Stomach (tissue), 4 donors: ENCODE measurements at regions not wholly inside any gene's neighbourhood (a gene's known extent, or its start where the extent isn't known, plus 50 kb on each side); places are given as distances from the start of the nearest gene placed in this dataset.

Source experiments
- CTCF ChIP-seq, 7 experiments: fragments of 450-650 bp in 4 of 7; fragments of 200-600 bp in 3 of 7; sonication (generic) in 3 of 7; IDR thresholded peaks; one replicate each; pipeline ENCODE4 v1.5.1; 2016 to 2019; ENCODE audit warnings: antibody characterized with exemption in 7 of 7, control low read depth in 2 of 7, mild to moderate bottlenecking in 1 of 7
- EP300 ChIP-seq: sonication (generic); formaldehyde crosslinking; IDR thresholded peaks from one replicate; pipeline ENCODE4 v1.6.1; 2017; ENCODE audit warnings: antibody characterized with exemption
- POLR2A ChIP-seq, 4 donors: fragments of 450-650 bp; IDR thresholded peaks; one replicate each; pipeline ENCODE4 v1.6.1; 2016; ENCODE audit warnings: antibody characterized with exemption in 4 of 4, control low read depth in 2 of 4, mild to moderate bottlenecking in 1 of 4, moderate library complexity in 1 of 4
- POLR2AphosphoS5 ChIP-seq, 3 donors: sonication (generic); formaldehyde crosslinking; IDR thresholded peaks; one replicate each; pipeline ENCODE4 v1.6.1; 2016; ENCODE audit warnings: antibody characterized with exemption in 3 of 3

- TF ChIP-seq POLR2A (IDR thresholded peaks at IDR 0.05) (no peak), CTCF (IDR thresholded peaks at IDR 0.05) (no peak), POLR2AphosphoS5 (IDR thresholded peaks at IDR 0.05) (no peak), EP300 (no peak)
Measured at GRCh38 chr6:119965008-119965407, 615.4 kb upstream of the MAN1A1 start.
